ENCODE measurements at regions not wholly inside any gene's neighbourhood (a gene's known extent, or its start where the extent isn't known, plus 50 kb on each side); places are given as distances from the start of the nearest gene placed in this dataset.

DNA sequence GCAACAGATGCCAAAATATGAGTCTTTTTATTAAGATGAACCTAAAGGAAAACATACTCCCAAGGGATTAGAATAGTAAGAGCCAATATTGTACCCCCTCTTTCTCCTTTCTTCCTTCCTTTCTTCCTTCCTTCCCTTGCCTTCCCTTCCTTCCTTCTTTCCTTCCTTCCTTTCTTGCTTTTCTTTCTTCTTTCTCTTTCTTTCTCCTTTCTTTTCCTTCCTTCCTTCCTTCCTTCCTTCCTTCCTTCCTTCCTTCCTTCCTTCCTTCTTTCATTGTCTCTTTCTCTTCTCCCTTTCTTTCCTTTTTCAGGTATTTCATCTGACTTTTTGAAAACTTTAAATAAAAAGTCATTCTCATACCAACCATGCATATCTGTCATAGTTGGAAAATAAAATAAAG lies 892.5 kb downstream of the LRFN5 start:
- no peak for TF ChIP-seq CTCF (conservative IDR thresholded peaks at IDR 0.05; ENCODE audit: low read depth, low read length)
- no peak for TF ChIP-seq EZH2 (IDR thresholded peaks at IDR 0.05; ENCODE audit: borderline replicate concordance, low read depth, low read length, poor library complexity, severe bottlenecking)
